Spleen (tissue), 7 donors: ENCODE measurements at regions not wholly inside any gene's neighbourhood (a gene's known extent, or its start where the extent isn't known, plus 50 kb on each side); places are given as distances from the start of the nearest gene placed in this dataset.

Experiments used
- CTCF ChIP-seq, 11 experiments: fragments of 200-600 bp in 7 of 11; fragments of 450-650 bp in 4 of 11; sonication (generic) in 4 of 11; IDR thresholded peaks in 8 of 11; conservative IDR thresholded peaks in 3 of 11; 1 replicate in 7 of 11; 2 replicates in 4 of 11; pipeline versions ENCODE4 v1.4.0 to v1.8.0; 2016 to 2021; ENCODE audit warnings: antibody characterized with exemption in 11 of 11, inconsistent platforms in 4 of 11, mild to moderate bottlenecking in 1 of 11
- POLR2A ChIP-seq, 3 donors: fragments of 450-650 bp; IDR thresholded peaks; one replicate each; pipeline ENCODE4 v1.5.1; 2017; ENCODE audit warnings: antibody characterized with exemption in 3 of 3, mild to moderate bottlenecking in 1 of 3
- POLR2AphosphoS5 ChIP-seq, 3 donors: sonication (generic); formaldehyde crosslinking; IDR thresholded peaks; one replicate each; pipeline ENCODE4 v1.5.1; 2017; ENCODE audit warnings: antibody characterized with exemption in 3 of 3
- donor health status: DM: no; HTN: no; CAD: no; lungs with moderate emphysema.
- donor health status: DM: no; HTN: no; CAD: no.
- donor health status: DM: no; HTN: no; CAD: no.

- no peak for TF ChIP-seq CTCF (IDR thresholded peaks at IDR 0.05 in 8 of 11, conservative IDR thresholded peaks at IDR 0.05 in 3 of 11)
- no peak for TF ChIP-seq POLR2A (IDR thresholded peaks at IDR 0.05)
- no peak for TF ChIP-seq POLR2AphosphoS5 (IDR thresholded peaks at IDR 0.05)
Measured at GRCh38 chr5:67541875-67542274, 345.3 kb upstream of the CD180 start.
